Endothelial cell of umbilical vein (primary cell): ENCODE measurements at regions not wholly inside any gene's neighbourhood (a gene's known extent, or its start where the extent isn't known, plus 50 kb on each side); places are given as distances from the start of the nearest gene placed in this dataset.

ENCODE experiments used
- CTCF ChIP-seq, 2 donors: IDR thresholded peaks; 1 replicate in 1 of 2; 2 replicates in 1 of 2; pipeline ENCODE4 v1.5.1; 2011; ENCODE audit warnings: low read length in 2 of 2, mild to moderate bottlenecking in 2 of 2, moderate library complexity in 2 of 2, control low read depth in 1 of 2, inconsistent platforms in 1 of 2, low read depth in 1 of 2; ENCODE audit not compliant: insufficient read depth in 1 of 2; ENCODE audit errors: extremely low read depth in 1 of 2
- FOS ChIP-seq: IDR thresholded peaks from 2 replicates; pipeline ENCODE4 v1.6.1; 2011; ENCODE audit warnings: mild to moderate bottlenecking, low read length, moderate library complexity, borderline replicate concordance; ENCODE audit not compliant: insufficient read depth
- JUN ChIP-seq: IDR thresholded peaks from 2 replicates; pipeline ENCODE4 v1.6.1; 2011; ENCODE audit warnings: borderline replicate concordance, low read depth; ENCODE audit not compliant: insufficient read length, insufficient read depth
- POLR2AphosphoS5 ChIP-seq: IDR thresholded peaks from 2 replicates; pipeline ENCODE4 v1.6.1; 2012; ENCODE audit warnings: low read depth, mild to moderate bottlenecking, control low read depth, low read length, moderate library complexity; ENCODE audit not compliant: insufficient read depth

- no peak for TF ChIP-seq FOS
- TF ChIP-seq CTCF (IDR thresholded peaks at IDR 0.05; ENCODE audit: extremely low read depth in 1 of 2, insufficient read depth in 1 of 2, low read depth in 1 of 2, low read length in 2 of 2), result no peak
- no peak for TF ChIP-seq POLR2AphosphoS5
- no peak for TF ChIP-seq JUN
These were observed 182.7 kb downstream of the BCOR start for GRCh38 chrX:39915081-39915480.
